ENCODE measurements at regions not wholly inside any gene's neighbourhood (a gene's known extent, or its start where the extent isn't known, plus 50 kb on each side); places are given as distances from the start of the nearest gene placed in this dataset.
"Not testable (repeated sequence)": the region's sequence is repeated elsewhere in the genome, so short reads cannot be mapped to it uniquely, and the experiment has no call there.

DNA sequence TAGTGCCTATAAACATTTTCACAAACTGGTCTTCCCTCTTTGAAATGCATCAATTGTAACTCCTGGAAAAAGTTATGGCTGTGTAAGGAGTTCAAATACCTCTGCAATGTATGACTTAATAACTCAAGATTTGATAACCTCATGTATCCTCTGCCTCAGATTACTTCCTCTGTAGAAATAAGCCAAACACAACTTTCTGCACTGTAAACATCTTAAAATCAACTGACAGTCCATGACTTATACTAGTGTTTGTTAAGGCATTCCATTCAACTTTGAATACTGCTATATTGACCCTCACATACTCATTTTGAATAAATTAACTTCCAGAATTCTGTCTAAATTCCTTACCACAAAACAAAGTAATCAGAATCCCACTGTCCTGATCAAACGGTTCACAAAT is 256.2 kb upstream of the POU5F2 start:
- Histone ChIP-seq H3K4me3 (ENCODE audit: insufficient read depth, low read depth, low read length) (no peak overlapping the region), H3K36me3 (replicated peaks; ENCODE audit: control insufficient read depth, insufficient read depth, low read length) (no peaks in the 10 kb centered on the region), H3K27me3 (ENCODE audit: control insufficient read depth, insufficient read depth, low read length) (no peaks in the 10 kb centered on the region)
- no peak for DNase-seq

DNA sequence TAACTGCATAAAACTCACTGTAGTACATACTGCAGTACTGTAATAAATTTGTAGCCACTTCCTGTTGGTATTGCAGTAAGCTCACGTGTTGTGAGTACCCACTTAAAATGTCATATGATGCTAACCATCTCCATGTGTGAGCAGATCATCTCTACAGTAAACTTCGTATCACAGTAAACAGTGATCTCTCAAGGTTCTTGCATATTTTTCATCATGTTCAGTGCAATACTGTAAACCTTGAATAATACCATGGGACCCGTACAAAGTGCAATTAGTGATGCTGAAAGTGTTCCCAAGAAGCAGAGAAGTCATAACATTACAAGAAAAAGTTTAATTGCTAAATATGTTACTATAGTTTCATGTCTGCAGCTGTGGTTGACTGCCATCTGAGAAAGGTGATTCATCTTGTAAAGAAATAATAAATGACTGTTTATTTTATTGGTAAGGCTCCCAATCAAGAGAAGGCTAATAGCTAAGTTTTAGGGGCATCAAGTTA is 253.8 kb upstream of the POU5F2 start:
- DNase-seq: no peak
- H3K4me3 ChIP-seq (ENCODE audit: insufficient read depth, low read depth, low read length): no peak overlapping the region
- no peaks in the 10 kb centered on the region for H3K36me3 ChIP-seq (replicated peaks; ENCODE audit: control insufficient read depth, insufficient read depth, low read length)
- no peaks in the 10 kb centered on the region for H3K27me3 ChIP-seq (ENCODE audit: control insufficient read depth, insufficient read depth, low read length)

DNA sequence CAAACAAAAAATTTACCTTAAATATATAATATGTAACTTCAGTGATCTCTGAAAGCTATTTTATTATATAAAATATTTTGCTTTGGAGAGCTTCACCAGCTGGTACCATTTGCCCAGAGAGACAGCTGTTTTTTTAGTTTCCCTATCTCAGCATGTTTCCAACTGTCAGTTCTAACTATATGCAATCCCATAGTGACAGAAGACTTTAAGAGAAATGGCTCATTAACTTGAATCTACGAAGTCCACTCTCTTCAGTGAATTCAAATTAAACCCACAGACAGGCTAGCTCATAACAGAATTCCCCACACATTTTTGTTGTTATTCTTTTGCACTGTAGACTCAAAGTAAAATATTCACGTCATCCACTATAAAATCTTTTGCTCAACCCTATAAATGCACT is 251.8 kb upstream of the POU5F2 start:
- no peak overlapping the region for H3K4me3 ChIP-seq (ENCODE audit: insufficient read depth, low read depth, low read length)
- no peak for DNase-seq
- H3K27me3 ChIP-seq (ENCODE audit: control insufficient read depth, insufficient read depth, low read length): no peaks in the 10 kb centered on the region
- no peaks in the 10 kb centered on the region for H3K36me3 ChIP-seq (replicated peaks; ENCODE audit: control insufficient read depth, insufficient read depth, low read length)

DNA sequence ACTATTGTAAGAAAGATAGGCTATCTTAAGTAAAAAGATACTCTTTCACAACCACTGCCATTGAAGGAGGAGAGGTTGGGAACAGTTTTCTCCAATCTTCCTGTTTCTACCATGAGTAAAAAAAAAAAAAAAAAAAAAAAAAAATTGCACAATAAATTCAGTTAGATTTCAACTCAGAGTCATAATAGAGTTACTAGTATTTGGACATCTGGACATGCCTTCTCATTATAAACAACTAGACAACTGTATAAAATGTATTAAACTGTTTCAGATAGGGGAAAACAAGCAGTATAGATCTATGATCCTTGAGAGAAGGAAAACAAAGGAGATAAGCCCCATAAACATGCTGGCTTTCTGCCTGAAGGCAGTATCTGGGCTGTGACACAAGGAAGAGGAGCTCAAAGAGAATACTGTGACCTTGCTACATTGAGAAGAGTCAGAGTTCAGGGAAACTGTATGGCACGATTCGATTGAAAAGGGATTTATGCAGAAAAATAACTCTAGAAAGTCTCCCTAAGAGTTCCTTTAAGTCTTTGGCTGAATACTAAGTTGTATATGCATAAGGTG is 249.2 kb upstream of the POU5F2 start:
- peak; percentile 5 for DNase-seq
- H3K36me3 ChIP-seq (replicated peaks; ENCODE audit: control insufficient read depth, insufficient read depth, low read length): no peaks in the 10 kb centered on the region
- H3K4me3 ChIP-seq (ENCODE audit: insufficient read depth, low read depth, low read length): no peak overlapping the region
- no peaks in the 10 kb centered on the region for H3K27me3 ChIP-seq (ENCODE audit: control insufficient read depth, insufficient read depth, low read length)

DNA sequence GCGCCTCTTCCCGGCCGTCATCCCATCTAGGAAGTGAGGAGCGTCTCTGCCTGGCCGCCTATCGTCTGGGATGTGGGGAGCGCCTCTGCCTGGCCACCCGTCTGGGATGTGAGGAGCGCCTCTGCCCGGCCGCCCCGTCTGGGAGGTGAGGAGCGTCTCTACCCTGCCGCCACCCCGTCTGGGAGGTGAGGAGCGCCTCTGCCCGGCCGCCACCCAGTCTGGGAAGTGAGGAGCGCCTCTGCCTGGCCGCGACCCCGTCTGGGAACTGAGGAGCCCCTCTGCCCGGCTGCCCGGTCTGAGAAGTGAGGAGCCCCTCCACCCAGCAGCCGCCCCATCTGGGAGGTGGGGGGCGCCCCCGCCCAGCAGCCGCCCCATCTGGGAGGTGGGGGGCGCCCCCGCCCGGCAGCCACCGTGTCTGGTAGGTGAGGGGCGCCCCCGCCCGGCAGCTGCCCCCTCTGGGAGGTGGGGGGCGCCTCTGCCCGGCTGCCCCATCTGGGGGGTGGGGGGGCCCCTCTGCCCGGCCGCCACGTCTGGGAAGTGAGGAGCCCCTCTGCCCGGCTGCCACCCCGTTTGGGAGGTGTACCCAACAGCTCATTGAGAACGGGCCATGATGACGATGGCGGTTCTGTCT is 244.7 kb upstream of the POU5F2 start:
- H3K4me3 ChIP-seq (ENCODE audit: insufficient read depth, low read depth, low read length); H3K36me3 ChIP-seq (replicated peaks; ENCODE audit: control insufficient read depth, insufficient read depth, low read length); H3K27me3 ChIP-seq (ENCODE audit: control insufficient read depth, insufficient read depth, low read length); DNase-seq: not testable (repeated sequence)

DNA sequence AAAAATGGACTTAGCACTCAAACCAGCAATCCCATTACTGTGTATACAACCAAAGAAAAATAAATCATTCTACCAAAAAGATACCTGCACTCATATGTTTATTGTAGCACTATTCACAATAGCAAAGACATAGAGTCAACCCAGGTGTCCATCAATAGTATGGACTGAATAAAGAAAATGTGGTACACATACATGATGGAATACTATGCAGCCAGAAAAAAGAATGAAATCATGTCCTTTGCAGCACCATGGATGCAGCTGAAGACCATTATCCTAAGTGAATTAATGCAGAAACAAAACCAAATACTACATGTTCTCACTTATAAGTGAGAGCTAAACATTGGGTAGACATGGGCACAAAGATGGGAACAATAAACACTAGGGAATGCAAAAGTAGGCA is 236.8 kb upstream of the POU5F2 start:
- Histone ChIP-seq H3K27me3 (ENCODE audit: control insufficient read depth, insufficient read depth, low read length) (no peaks in the 10 kb centered on the region), H3K36me3 (replicated peaks; ENCODE audit: control insufficient read depth, insufficient read depth, low read length) (no peaks in the 10 kb centered on the region), H3K4me3 (ENCODE audit: insufficient read depth, low read depth, low read length) (no peak overlapping the region)
- DNase-seq: no peak

DNA sequence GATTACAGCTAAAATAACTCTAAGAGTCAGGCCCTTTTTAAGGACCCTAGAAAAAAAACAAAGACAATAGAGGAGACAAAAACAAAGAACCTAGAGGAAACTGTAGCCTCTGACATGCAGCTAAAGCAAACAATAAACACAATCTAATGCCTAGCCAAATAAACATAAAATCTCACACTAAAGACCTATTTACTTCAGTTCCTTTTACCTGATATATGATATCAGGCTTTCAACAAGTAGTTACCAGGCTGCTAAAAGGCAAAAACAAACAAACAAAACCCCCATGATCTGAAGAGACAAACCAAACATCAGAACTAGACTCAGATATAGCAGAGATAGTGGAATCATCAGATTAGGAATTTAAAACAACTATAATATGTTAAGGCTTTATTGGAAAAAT is 226.5 kb upstream of the POU5F2 start:
- Histone ChIP-seq H3K4me3 (ENCODE audit: insufficient read depth, low read depth, low read length) (no peak overlapping the region), H3K36me3 (replicated peaks; ENCODE audit: control insufficient read depth, insufficient read depth, low read length) (no peaks in the 10 kb centered on the region), H3K27me3 (ENCODE audit: control insufficient read depth, insufficient read depth, low read length) (no peaks in the 10 kb centered on the region)
- DNase-seq: no peak

DNA sequence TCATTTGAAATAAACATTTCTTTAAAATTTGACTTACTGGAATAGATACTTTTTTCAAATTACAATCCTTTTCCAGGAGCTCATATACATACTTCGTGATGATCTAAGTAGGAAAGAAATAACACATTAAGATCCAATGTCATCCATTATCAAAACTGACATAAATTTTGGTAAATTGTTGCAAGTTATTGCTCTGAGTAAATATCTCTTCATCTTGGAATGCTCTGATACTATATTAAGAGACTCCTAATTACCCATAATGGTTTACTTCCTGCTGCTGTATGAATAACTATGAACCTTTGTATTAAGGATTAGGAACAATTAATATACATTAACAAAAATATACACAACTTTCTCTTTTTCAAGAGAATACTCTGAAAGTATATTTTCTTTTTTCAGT is 223.0 kb upstream of the POU5F2 start:
- no peak overlapping the region for H3K4me3 ChIP-seq (ENCODE audit: insufficient read depth, low read depth, low read length)
- H3K27me3 ChIP-seq (ENCODE audit: control insufficient read depth, insufficient read depth, low read length): no peaks in the 10 kb centered on the region
- H3K36me3 ChIP-seq (replicated peaks; ENCODE audit: control insufficient read depth, insufficient read depth, low read length): no peaks in the 10 kb centered on the region
- DNase-seq: no peak

DNA sequence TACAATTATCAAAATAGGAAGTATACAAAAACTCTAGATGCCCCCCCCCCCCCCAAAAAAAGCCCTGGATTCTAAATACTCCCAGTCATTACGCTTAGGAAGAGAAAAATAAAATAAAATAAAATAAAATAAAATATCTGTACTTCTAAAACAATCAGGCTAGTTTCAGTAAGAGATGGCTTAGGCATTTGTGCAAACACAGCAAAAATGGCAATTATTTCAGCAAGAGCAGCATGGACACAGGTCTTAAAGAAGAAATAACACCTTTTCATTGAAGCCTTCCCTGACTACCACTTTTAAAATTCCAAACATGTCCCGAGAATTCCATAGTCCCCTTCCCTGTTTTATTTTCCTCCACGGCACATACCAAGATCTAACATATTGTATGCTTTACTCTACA is 218.6 kb upstream of the POU5F2 start:
- no peaks in the 10 kb centered on the region for H3K36me3 ChIP-seq (replicated peaks; ENCODE audit: control insufficient read depth, insufficient read depth, low read length)
- no peak for DNase-seq
- H3K4me3 ChIP-seq (ENCODE audit: insufficient read depth, low read depth, low read length): no peak overlapping the region
- no peaks in the 10 kb centered on the region for H3K27me3 ChIP-seq (ENCODE audit: control insufficient read depth, insufficient read depth, low read length)

DNA sequence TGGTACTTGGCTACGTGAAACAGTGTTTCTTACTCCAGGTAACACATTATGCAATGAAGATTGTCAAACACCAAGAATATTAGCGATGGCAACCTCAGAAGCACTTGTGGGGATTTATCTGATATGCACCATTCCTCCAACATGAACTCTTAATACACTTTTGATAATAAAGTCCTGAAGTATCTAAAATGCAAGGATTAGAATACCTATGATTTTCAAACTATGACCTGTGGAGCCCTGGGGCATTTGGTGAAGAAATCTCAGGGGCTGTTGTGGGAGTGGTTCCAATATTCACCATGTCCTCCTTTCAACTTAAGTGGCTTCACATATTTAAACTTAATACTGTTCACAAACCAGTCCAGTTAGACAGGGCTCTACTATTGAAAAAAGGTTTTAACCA is 214.6 kb upstream of the POU5F2 start:
- no peak overlapping the region for H3K4me3 ChIP-seq (ENCODE audit: insufficient read depth, low read depth, low read length)
- DNase-seq: no peak
- no peaks in the 10 kb centered on the region for H3K36me3 ChIP-seq (replicated peaks; ENCODE audit: control insufficient read depth, insufficient read depth, low read length)
- H3K27me3 ChIP-seq (ENCODE audit: control insufficient read depth, insufficient read depth, low read length): no peaks in the 10 kb centered on the region

DNA sequence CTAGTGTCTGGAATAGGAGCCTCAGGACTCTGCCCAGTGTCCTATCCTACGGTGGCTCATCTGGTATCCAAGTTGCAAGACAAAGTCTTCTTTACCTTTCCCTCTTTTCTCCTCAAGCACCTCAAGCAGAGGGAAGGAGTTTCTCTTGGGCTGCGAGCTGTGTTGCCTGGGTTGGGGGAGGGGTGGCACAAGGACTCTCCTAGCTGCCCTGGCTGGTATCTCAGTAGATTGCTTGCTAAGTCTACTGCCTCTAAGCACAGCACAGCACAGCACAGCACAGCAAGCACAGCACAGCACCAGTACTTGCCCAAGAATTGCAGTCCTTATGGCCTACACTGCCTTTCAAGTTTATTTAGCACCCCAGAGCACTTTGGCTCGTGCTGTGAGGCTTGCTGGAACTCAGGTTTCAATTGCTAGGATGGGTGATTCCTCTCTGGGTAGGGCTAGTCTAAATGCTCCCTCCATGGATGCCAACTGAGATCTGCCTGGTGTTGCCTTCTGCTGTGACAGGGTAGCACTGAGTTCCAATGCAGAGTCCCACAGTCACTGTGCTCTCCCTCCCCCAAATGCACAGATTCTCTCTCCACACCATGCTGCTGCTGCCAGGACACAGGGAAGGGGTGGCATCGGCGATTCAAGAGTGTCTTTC is 213.1 kb upstream of the POU5F2 start:
- no peak overlapping the region for H3K4me3 ChIP-seq (ENCODE audit: insufficient read depth, low read depth, low read length)
- no peaks in the 10 kb centered on the region for H3K27me3 ChIP-seq (ENCODE audit: control insufficient read depth, insufficient read depth, low read length)
- DNase-seq: peak; percentile 4
- no peaks in the 10 kb centered on the region for H3K36me3 ChIP-seq (replicated peaks; ENCODE audit: control insufficient read depth, insufficient read depth, low read length)

DNA sequence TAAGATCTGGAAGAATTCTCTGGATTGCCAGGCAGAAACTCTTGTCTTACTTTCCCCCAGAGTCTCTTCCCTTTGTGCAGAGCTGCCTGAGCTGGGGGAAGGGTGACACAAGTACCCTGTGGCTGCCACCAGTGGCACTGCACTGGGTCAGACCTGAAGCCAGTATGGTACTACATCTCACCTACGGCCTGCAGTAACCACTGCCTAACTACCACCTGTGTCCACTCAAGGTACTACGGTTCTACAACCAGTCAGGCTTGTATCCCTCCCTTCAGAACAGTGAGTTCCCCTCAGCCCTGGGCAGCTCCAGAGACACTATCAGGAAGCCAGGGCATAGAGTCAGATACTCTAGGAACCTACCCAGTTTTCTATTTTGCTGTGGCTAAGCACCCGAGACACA is 212.0 kb upstream of the POU5F2 start:
- Histone ChIP-seq H3K4me3 (ENCODE audit: insufficient read depth, low read depth, low read length) (no peak overlapping the region), H3K27me3 (ENCODE audit: control insufficient read depth, insufficient read depth, low read length) (no peaks in the 10 kb centered on the region), H3K36me3 (replicated peaks; ENCODE audit: control insufficient read depth, insufficient read depth, low read length) (no peaks in the 10 kb centered on the region)
- no peak for DNase-seq

DNA sequence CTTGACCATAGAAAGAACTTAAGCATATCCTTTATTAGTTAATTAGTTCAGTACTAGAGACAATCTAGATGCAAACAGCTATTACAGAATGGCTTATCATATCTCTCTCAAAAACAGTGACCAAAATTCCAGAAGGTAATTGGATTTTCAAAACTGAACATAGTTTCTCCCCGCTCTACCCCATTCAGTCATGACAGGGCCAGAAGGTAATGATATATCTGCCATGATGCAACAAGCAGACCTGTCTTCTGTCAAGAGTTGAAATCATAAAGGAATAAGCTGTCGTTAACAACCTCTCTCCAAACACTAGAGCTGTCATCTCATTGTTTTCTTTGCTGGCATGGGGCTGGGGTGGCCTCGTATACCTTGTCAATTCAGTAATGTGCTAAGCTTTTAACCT is 200.5 kb upstream of the POU5F2 start:
- DNase-seq: no peak
- no peak overlapping the region for H3K4me3 ChIP-seq (ENCODE audit: insufficient read depth, low read depth, low read length)
- no peaks in the 10 kb centered on the region for H3K27me3 ChIP-seq (ENCODE audit: control insufficient read depth, insufficient read depth, low read length)
- H3K36me3 ChIP-seq (replicated peaks; ENCODE audit: control insufficient read depth, insufficient read depth, low read length): no peaks in the 10 kb centered on the region

DNA sequence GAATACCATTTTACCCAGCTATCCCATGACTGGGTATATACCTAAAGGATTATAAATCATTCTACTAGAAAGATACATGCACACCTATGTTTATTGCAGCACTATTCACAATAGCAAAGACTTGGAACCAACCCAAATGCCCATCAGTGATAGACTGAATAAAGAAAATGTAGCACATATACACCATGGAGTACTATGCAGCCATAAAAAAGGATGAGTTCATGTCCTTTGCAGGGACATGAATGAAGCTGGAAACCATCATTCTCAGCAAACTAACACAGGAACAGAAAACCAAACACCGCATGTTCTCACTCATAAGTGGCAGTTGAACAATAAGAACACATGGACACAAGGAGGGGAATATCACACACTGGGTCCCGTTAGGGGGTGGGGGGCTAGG is 191.9 kb upstream of the POU5F2 start:
- H3K4me3 ChIP-seq (ENCODE audit: insufficient read depth, low read depth, low read length); H3K27me3 ChIP-seq (ENCODE audit: control insufficient read depth, insufficient read depth, low read length); H3K36me3 ChIP-seq (replicated peaks; ENCODE audit: control insufficient read depth, insufficient read depth, low read length); DNase-seq: not testable (repeated sequence)

DNA sequence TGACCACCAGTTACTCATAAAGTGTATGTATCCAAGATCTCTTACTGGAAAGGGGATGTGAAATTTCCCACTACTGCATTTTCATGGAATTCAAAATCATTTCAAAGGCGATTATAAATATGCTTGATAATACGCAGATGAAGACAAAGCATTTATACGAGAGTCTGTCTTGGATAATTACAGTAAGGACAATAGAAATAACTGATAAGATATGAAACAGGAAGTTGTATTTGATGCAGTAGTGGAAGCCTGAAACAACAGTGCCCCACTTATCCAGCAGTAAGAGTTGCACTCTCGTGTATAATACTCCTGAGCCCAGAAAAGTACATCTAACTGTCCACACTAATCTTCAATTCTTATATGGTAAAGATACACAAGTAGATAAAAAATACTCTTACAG is 188.7 kb upstream of the POU5F2 start:
- H3K27me3 ChIP-seq (ENCODE audit: control insufficient read depth, insufficient read depth, low read length): no peaks in the 10 kb centered on the region
- H3K36me3 ChIP-seq (replicated peaks; ENCODE audit: control insufficient read depth, insufficient read depth, low read length): no peaks in the 10 kb centered on the region
- no peak for DNase-seq
- H3K4me3 ChIP-seq (ENCODE audit: insufficient read depth, low read depth, low read length): no peak overlapping the region
